Heart left ventricle (tissue), 16 donors: ENCODE measurements at regions not wholly inside any gene's neighbourhood (a gene's known extent, or its start where the extent isn't known, plus 50 kb on each side); places are given as distances from the start of the nearest gene placed in this dataset.

Source experiments
- ATAC-seq, 4 donors: fragments of 200-7000 bp; cut with Tn5 transposase; one replicate each; pipeline ENCODE4 v1.9.1; 2020 to 2022; ENCODE audit warnings: moderate library complexity in 4 of 4, mild to moderate bottlenecking in 3 of 4, moderate number of reproducible peaks in 1 of 4
- DNase-seq, 5 donors: peaks; one replicate each; pipeline ENCODE4 v3.0.0-alpha.2; 2020
- H3K27ac ChIP-seq, 12 donors: fragments of 200-600 bp; sonication (generic) in 4 of 12; one replicate each; pipeline versions ENCODE4 v1.5.0 to v1.8.0; 2016 to 2022; ENCODE audit warnings: mild to moderate bottlenecking in 2 of 12
- H3K27me3 ChIP-seq, 9 donors: fragments of 200-600 bp; sonication (generic) in 2 of 9; one replicate each; pipeline versions ENCODE4 v1.5.1 to v1.8.0; 2016 to 2022; ENCODE audit warnings: mild to moderate bottlenecking in 3 of 9
- H3K36me3 ChIP-seq, 9 donors: fragments of 200-600 bp; sonication (generic) in 2 of 9; one replicate each; pipeline versions ENCODE4 v1.5.0 to v1.8.0; 2018 to 2022; ENCODE audit warnings: mild to moderate bottlenecking in 2 of 9
- H3K4me1 ChIP-seq, 12 donors: fragments of 200-600 bp; sonication (generic) in 4 of 12; one replicate each; pipeline versions ENCODE4 v1.5.0 to v1.8.0; 2016 to 2022; ENCODE audit warnings: mild to moderate bottlenecking in 3 of 12
- H3K4me3 ChIP-seq, 12 donors: fragments of 200-600 bp; sonication (generic) in 4 of 12; one replicate each; pipeline versions ENCODE4 v1.5.0 to v1.8.0; 2017 to 2022; ENCODE audit warnings: mild to moderate bottlenecking in 9 of 12, moderate library complexity in 4 of 12
- H3K9me3 ChIP-seq, 12 donors: fragments of 200-600 bp; sonication (generic) in 4 of 12; one replicate each; pipeline versions ENCODE4 v1.5.0 to v1.8.0; 2016 to 2022; ENCODE audit warnings: mild to moderate bottlenecking in 1 of 12
- CTCF ChIP-seq, 12 donors: fragments of 200-600 bp; sonication (generic) in 4 of 12; IDR thresholded peaks; one replicate each; pipeline versions ENCODE4 v1.5.0 to v1.8.0; 2018 to 2022; ENCODE audit warnings: antibody characterized with exemption in 12 of 12, mild to moderate bottlenecking in 5 of 12
- POLR2A ChIP-seq, 2 donors: fragments of 450-650 bp; IDR thresholded peaks; one replicate each; pipeline ENCODE4 v1.6.1; 2017; ENCODE audit warnings: antibody characterized with exemption in 2 of 2, mild to moderate bottlenecking in 2 of 2, moderate library complexity in 2 of 2
- WGBS, 4 donors: extraction: QIAGEN DNeasy Blood & Tissue Kit in 2 of 4; methylation state at CpG; one replicate each; pipeline versions ENCODE4 v1.1.5 to v1.1.7; 2013 to 2018; 5-methylcytosine and 5-hydroxymethylcytosine counted together
- intact Hi-C, 10 donors: fragments of 100-400 bp; cut with DNase I; formaldehyde crosslinking; loops; one replicate each; pipeline versions ENCODE4 v1.11.1 to v1.14.2; 2022
- donor health status: ischemic (EF 13 %, LVEDD 7.1; RV severe dilation, severe dysfunction).
- donor health status: healthy with polysubstance abuse.
- donor health status: DM: no; HTN: yes; CAD: no.
- donor health status: DM: no; HTN: no; CAD: no.
- donor health status: ischemic (EF 25% LVEDD 6.9; RV normal size, moderate dysfunction).
- donor health status: ischemic (EF 25% LVEDD 5.7; RV mildly dilated, moderate dysfunction).
- donor health status: healthy.
- donor health status: DM: yes; HTN: yes; CAD: no.
- donor health status: ischemic (EF 35%, LVEDD 5.7; RV mildly dilated, moderate dysfunction).
- donor health status: nonischemic (EF 11% LVEDD 7.7; RV severe dilation, severe dysfunction).
- donor health status: DM: yes; HTN: yes; CAD: no.
- donor health status: PGD.
- donor health status: ischemic (EF 29% LVEDD 5.4; RV normal size, mild dysfunction).
- donor health status: nonischemic (EF 23%, LVEDD 6.1; RV moderate dilation, normal function).

DNA sequence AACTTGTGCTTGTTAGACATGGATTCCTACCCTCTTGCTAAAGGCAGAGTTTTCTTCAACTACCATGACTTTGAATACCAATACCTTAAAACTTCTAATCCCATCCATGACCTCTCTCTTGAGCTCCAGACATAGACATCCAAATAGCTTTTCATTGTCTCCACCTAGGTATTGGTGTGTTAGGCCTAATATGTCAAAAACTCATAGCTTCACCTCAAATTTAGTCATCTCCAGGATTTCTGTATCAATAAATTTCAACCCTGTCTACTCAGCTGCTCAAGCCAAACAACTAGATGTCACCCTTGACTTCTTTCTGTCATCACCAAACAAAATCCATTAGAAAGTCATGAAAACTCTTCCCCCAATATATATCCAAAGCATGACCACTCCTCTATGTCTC lies 617.7 kb upstream of the GRIA3 start:
- Histone ChIP-seq H3K27me3 (no peaks in the 10 kb centered on the region), H3K27ac (no peak overlapping the region), H3K36me3 (no peaks in the 10 kb centered on the region), H3K4me1 (no peaks in the 10 kb centered on the region), H3K9me3 (no peaks in the 10 kb centered on the region), H3K4me3 (no peak overlapping the region)
- DNase-seq (no peak), ATAC-seq (no peak)
- TF ChIP-seq CTCF (IDR thresholded peaks at IDR 0.05) (no peak), POLR2A (IDR thresholded peaks at IDR 0.05) (no peak)
- intact Hi-C loops: no loop called here

DNA sequence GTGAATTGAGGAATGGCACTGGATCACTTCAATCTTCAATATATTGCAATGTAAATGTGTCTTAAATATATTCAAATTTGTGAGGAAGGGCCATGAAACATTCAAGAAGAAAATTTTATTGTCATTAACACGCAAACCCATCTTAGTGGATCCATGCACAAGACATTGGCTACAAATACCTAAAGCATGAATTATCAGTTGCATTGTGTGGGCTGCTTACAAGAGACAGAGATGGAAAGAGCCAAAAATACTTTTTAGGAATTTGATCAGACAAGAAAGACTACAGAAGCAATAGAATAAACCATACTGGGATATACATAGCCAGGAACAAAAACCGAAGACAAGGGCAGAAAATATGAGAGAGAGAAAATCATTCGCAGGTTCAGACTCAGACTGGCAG lies 616.2 kb upstream of the GRIA3 start:
- no peak for TF ChIP-seq POLR2A (IDR thresholded peaks at IDR 0.05)
- no peak for TF ChIP-seq CTCF (IDR thresholded peaks at IDR 0.05)
- Histone ChIP-seq H3K36me3 (no peaks in the 10 kb centered on the region), H3K4me1 (no peaks in the 10 kb centered on the region), H3K4me3 (no peak overlapping the region), H3K9me3 (no peaks in the 10 kb centered on the region), H3K27me3 (no peaks in the 10 kb centered on the region), H3K27ac (no peak overlapping the region)
- DNase-seq: no peak
- no peak for ATAC-seq
- 67 to 77% (median 70%) methylated on average over 3 of the region's 3 CpGs for WGBS, 4 donors
- intact Hi-C loops: no loop called here

GRCh38 chrX:122572461-122572860 lies 611.6 kb upstream of the GRIA3 start:
- no peak for TF ChIP-seq CTCF (IDR thresholded peaks at IDR 0.05)
- TF ChIP-seq POLR2A (IDR thresholded peaks at IDR 0.05): no peak
- Histone ChIP-seq H3K27me3 (no peaks in the 10 kb centered on the region), H3K4me3 (no peak overlapping the region), H3K27ac (no peak overlapping the region), H3K9me3 (peaks cover 0 to 6% (median 0%) of the 10 kb centered on the region in 12 donors), H3K4me1 (no peaks in the 10 kb centered on the region), H3K36me3 (no peaks in the 10 kb centered on the region)
- DNase-seq (no peak), ATAC-seq (no peak)
- intact Hi-C loops: no loop called here
- 65 to 74% (median 68%) methylated on average over 4 of the region's 4 CpGs for WGBS, 4 donors

- Histone ChIP-seq H3K4me3 (no peak overlapping the region), H3K27ac (no peak overlapping the region), H3K9me3 (peaks cover 0 to 6% (median 0%) of the 10 kb centered on the region in 12 donors), H3K27me3 (no peaks in the 10 kb centered on the region), H3K4me1 (no peaks in the 10 kb centered on the region), H3K36me3 (no peaks in the 10 kb centered on the region)
- no peak for TF ChIP-seq POLR2A (IDR thresholded peaks at IDR 0.05)
- no peak for TF ChIP-seq CTCF (IDR thresholded peaks at IDR 0.05)
- DNase-seq (no peak), ATAC-seq (no peak)
- intact Hi-C loops: no loop called here
- 66 to 85% (median 80%) methylated on average over 2 of the region's 2 CpGs for WGBS, 4 donors
These were observed 605.0 kb upstream of the GRIA3 start for GRCh38 chrX:122579036-122579435.
